WTC11 (cell line): ENCODE measurements at regions not wholly inside any gene's neighbourhood (a gene's known extent, or its start where the extent isn't known, plus 50 kb on each side); places are given as distances from the start of the nearest gene placed in this dataset.

ENCODE experiments used
- ATAC-seq: fragments of 200-7000 bp; cut with Tn5 transposase; 2 replicates; pipeline ENCODE4 v1.10.0; 2021; ENCODE audit warnings: mild to moderate bottlenecking, moderate library complexity
- CTCF ChIA-PET: fragments of 300-600 bp; sonication (Branson Sonifier 250); formaldehyde crosslinking; loops from one replicate; lab custom pipeline; 2021; ENCODE audit warnings: antibody characterized with exemption; lab: Charles Lee
- POLR2A ChIA-PET: fragments of 350-600 bp; sonication (Branson Sonifier 250); formaldehyde crosslinking; loops from one replicate; lab custom pipeline; 2021; ENCODE audit warnings: antibody characterized with exemption; lab: Charles Lee
- DNase-seq: peaks from one replicate; pipeline ENCODE4 v3.0.0; 2021; ENCODE audit warnings: low spot score
- H3K27ac Mint-ChIP-seq: 2 replicates; pipeline ENCODE4 v1.8.0; 2021; ENCODE audit warnings: mixed read lengths
- H3K27me3 Mint-ChIP-seq: 2 replicates; pipeline ENCODE4 v1.8.0; 2021; ENCODE audit warnings: low read depth, mild to moderate bottlenecking, moderate library complexity, mixed read lengths
- H3K36me3 Mint-ChIP-seq: 2 replicates; pipeline ENCODE4 v1.8.0; 2021; ENCODE audit warnings: mixed read lengths
- H3K4me1 Mint-ChIP-seq: 2 replicates; pipeline ENCODE4 v1.8.0; 2022; ENCODE audit warnings: mixed read lengths
- H3K4me3 Mint-ChIP-seq: 2 replicates; pipeline ENCODE4 v1.8.0; 2021; ENCODE audit warnings: mild to moderate bottlenecking, moderate library complexity, mixed read lengths
- H3K9me3 Mint-ChIP-seq: 2 replicates; pipeline ENCODE4 v1.8.0; 2021; ENCODE audit warnings: mixed read lengths
- ATF3 ChIP-seq: sonication (generic); formaldehyde crosslinking; conservative IDR thresholded peaks from 2 replicates; pipeline ENCODE4 v1.8.1; 2022; ENCODE audit warnings: mild to moderate bottlenecking, missing genetic modification reagents
- CREB1 ChIP-seq: sonication (generic); formaldehyde crosslinking; IDR thresholded peaks from 2 replicates; pipeline ENCODE4 v1.8.0; 2023; ENCODE audit warnings: mild to moderate bottlenecking, missing genetic modification reagents
- FOXJ3 ChIP-seq: sonication (generic); formaldehyde crosslinking; IDR thresholded peaks from 2 replicates; pipeline ENCODE4 v1.9.0; 2021; ENCODE audit warnings: missing genetic modification reagents, mild to moderate bottlenecking, borderline replicate concordance
- FOXP4 ChIP-seq: sonication (generic); formaldehyde crosslinking; IDR thresholded peaks from 2 replicates; pipeline ENCODE4 v1.8.0; 2022; ENCODE audit warnings: mild to moderate bottlenecking, missing genetic modification reagents
- GABPB1 ChIP-seq: sonication (generic); formaldehyde crosslinking; IDR thresholded peaks from 2 replicates; pipeline ENCODE4 v1.8.1; 2023; ENCODE audit warnings: mild to moderate bottlenecking, missing genetic modification reagents
- GRHL2 ChIP-seq: fragments of 250-450 bp; sonication (Bioruptor Pico); IDR thresholded peaks from 2 replicates; pipeline ENCODE4 v1.8.0; 2022; ENCODE audit warnings: mild to moderate bottlenecking, moderate library complexity; ENCODE audit not compliant: insufficient replicate concordance, severe bottlenecking
- IRF2 ChIP-seq: sonication (generic); formaldehyde crosslinking; IDR thresholded peaks from 2 replicates; pipeline ENCODE4 v1.8.0; 2022; ENCODE audit warnings: low read depth, missing genetic modification reagents, borderline replicate concordance
- NR2C2 ChIP-seq: sonication (generic); formaldehyde crosslinking; IDR thresholded peaks from 2 replicates; pipeline ENCODE4 v1.8.0; 2022; ENCODE audit warnings: mild to moderate bottlenecking, missing genetic modification reagents
- PRDM15 ChIP-seq: sonication (generic); formaldehyde crosslinking; IDR thresholded peaks from 2 replicates; pipeline ENCODE4 v1.8.0; 2022; ENCODE audit warnings: missing genetic modification reagents
- STAT6 ChIP-seq: sonication (generic); formaldehyde crosslinking; conservative IDR thresholded peaks from 2 replicates; pipeline ENCODE4 v1.8.1; 2023; ENCODE audit warnings: mild to moderate bottlenecking, low read depth, missing genetic modification reagents, moderate library complexity
- ZMAT4 ChIP-seq: fragments of 250-450 bp; sonication (Bioruptor Pico); IDR thresholded peaks from 2 replicates; pipeline ENCODE4 v1.9.0; 2021; ENCODE audit warnings: mild to moderate bottlenecking
- ZNF219 ChIP-seq: sonication (generic); formaldehyde crosslinking; IDR thresholded peaks from 2 replicates; pipeline ENCODE4 v1.8.0; 2023; ENCODE audit warnings: missing genetic modification reagents, mild to moderate bottlenecking, borderline replicate concordance
- ZNF281 ChIP-seq: sonication (generic); formaldehyde crosslinking; IDR thresholded peaks from 2 replicates; pipeline ENCODE4 v1.8.0; 2023; ENCODE audit warnings: mild to moderate bottlenecking, missing genetic modification reagents
- ZNF425 ChIP-seq: fragments of 250-450 bp; sonication (Bioruptor Pico); conservative IDR thresholded peaks from 2 replicates; pipeline ENCODE4 v1.9.0; 2021; ENCODE audit warnings: mild to moderate bottlenecking

GRCh38 chr11:28491431-28491830 is 383.2 kb downstream of the METTL15 start:
- Mint-ChIP-seq H3K9me3 (peaks cover 26% of the 10 kb centered on the region), H3K36me3 (peaks cover 13% of the 10 kb centered on the region)
- no peak for ATAC-seq

GRCh38 chr11:28490773-28491382 is 382.7 kb downstream of the METTL15 start:
- ChIA-PET CTCF (interaction anchor here (0.7 kb wide), 1 partner anchor 39 kb away, joined by 3 read pairs; no protein-coding TSS in a partner anchor), POLR2A (no interaction called here)
- no peak for ATAC-seq
- no peak for DNase-seq
- Mint-ChIP-seq H3K4me3 (no peak overlapping the region), H3K27ac (no peak overlapping the region), H3K27me3 (no peaks in the 10 kb centered on the region), H3K9me3 (peaks cover 22% of the 10 kb centered on the region), H3K4me1 (no peaks in the 10 kb centered on the region), H3K36me3 (peaks cover 13% of the 10 kb centered on the region)
- TF ChIP-seq ZNF281 (CRISPR knock-in tag) (no peak), PRDM15 (no peak), GRHL2 (CRISPR knock-in tag) (no peak), NR2C2 (CRISPR knock-in tag) (no peak), GABPB1 (CRISPR knock-in tag) (no peak), ZNF219 (CRISPR knock-in tag) (no peak), IRF2 (CRISPR knock-in tag) (no peak), FOXP4 (CRISPR knock-in tag) (no peak), ZNF425 (CRISPR knock-in tag) (no peak), ATF3 (no peak), ZMAT4 (no peak)

More at GRCh38 chr11:28491431-28491830, 383.2 kb downstream of the METTL15 start:
- DNase-seq, result no peak
- no peak for TF ChIP-seq STAT6
- TF ChIP-seq FOXJ3 (CRISPR knock-in tag), result no peak
- no peak for TF ChIP-seq CREB1 (CRISPR knock-in tag)
- Mint-ChIP-seq H3K27ac (no peak overlapping the region), H3K4me1 (no peaks in the 10 kb centered on the region), H3K27me3 (no peaks in the 10 kb centered on the region; the same call in 1 of the 2 replicates), H3K4me3 (no peak overlapping the region)
- ChIA-PET CTCF (interaction anchor here (0.7 kb wide), 1 partner anchor 38 kb away, joined by 3 read pairs; no protein-coding TSS in a partner anchor), POLR2A (no interaction called here)
